ENCODE measurements at regions not wholly inside any gene's neighbourhood (a gene's known extent, or its start where the extent isn't known, plus 50 kb on each side); places are given as distances from the start of the nearest gene placed in this dataset.

- Histone ChIP-seq H3F3A (replicated peaks; ENCODE audit: insufficient read depth) (no peaks in the 10 kb centered on the region), H3K27ac (ENCODE audit: low read depth in 2 of 2, low read length in 1 of 2) (no peak overlapping the region), H3K4me2 (no peak overlapping the region), H3K9me2 (no peaks in the 10 kb centered on the region), H3K27me3 (ENCODE audit: insufficient read depth) (no peaks in the 10 kb centered on the region), H4K20me1 (ENCODE audit: insufficient read depth) (no peaks in the 10 kb centered on the region), H3K9ac (no peak overlapping the region), H2AFZ (ENCODE audit: low read depth) (no peak overlapping the region), H3K36me3 (replicated peaks in 1 of 2; ENCODE audit: control insufficient read depth in 1 of 2, insufficient read depth in 2 of 2, low read length in 1 of 2) (no peaks in the 10 kb centered on the region), H3K9me3 (no peaks in the 10 kb centered on the region), H3K79me2 (ENCODE audit: insufficient read depth) (no peaks in the 10 kb centered on the region), H3K4me1 (ENCODE audit: control insufficient read depth in 1 of 2, insufficient read depth in 2 of 2, low read depth in 1 of 2, low read length in 1 of 2) (no peaks in the 10 kb centered on the region; a peak in 1 of 4 replicates), H3K4me3 (ENCODE audit: low read depth in 2 of 2, low read length in 1 of 2) (no peak overlapping the region)
- POLR2A ChIA-PET = no interaction called here
- no peak for DNase-seq
- CTCF ChIA-PET = interaction anchor here (0.8 to 1.5 kb wide), 4 partner anchors 8 to 287 kb away, joined by 3 to 4 read pairs (median 3); no protein-coding TSS in a partner anchor
- TF ChIP-seq RFX5 (IDR thresholded peaks at IDR 0.05; ENCODE audit: low read length) = no peak
- TF ChIP-seq, protein P1, sequence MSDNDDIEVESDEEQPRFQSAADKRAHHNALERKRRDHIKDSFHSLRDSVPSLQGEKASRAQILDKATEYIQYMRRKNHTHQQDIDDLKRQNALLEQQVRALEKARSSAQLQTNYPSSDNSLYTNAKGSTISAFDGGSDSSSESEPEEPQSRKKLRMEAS (IDR thresholded peaks at IDR 0.05; ENCODE audit: low read depth) = no peak
- TF ChIP-seq, protein P2, sequence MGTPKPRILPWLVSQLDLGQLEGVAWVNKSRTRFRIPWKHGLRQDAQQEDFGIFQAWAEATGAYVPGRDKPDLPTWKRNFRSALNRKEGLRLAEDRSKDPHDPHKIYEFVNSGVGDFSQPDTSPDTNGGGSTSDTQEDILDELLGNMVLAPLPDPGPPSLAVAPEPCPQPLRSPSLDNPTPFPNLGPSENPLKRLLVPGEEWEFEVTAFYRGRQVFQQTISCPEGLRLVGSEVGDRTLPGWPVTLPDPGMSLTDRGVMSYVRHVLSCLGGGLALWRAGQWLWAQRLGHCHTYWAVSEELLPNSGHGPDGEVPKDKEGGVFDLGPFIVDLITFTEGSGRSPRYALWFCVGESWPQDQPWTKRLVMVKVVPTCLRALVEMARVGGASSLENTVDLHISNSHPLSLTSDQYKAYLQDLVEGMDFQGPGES (IDR thresholded peaks at IDR 0.05; ENCODE audit: low read depth, low read length) = no peak
- no peak for TF ChIP-seq GATA2 (CRISPR knock-in tag; IDR thresholded peaks at IDR 0.05)
- TF ChIP-seq CTCF (IDR thresholded peaks at IDR 0.05) = peak; percentile 36; the same call in 1 of the 2 replicates
- TF ChIP-seq REST (IDR thresholded peaks at IDR 0.05; ENCODE audit: low read depth, low read length) = no peak
- TF ChIP-seq NFIC (IDR thresholded peaks at IDR 0.05; ENCODE audit: borderline replicate concordance) = no peak
- no peak for TF ChIP-seq ELF1 (IDR thresholded peaks at IDR 0.05)
- 19% methylated on average over 4 of the region's 4 CpGs for WGBS (ENCODE audit: low lambda C conversion rate)
Measured at GRCh38 chr5:135750506-135750905, 84.0 kb upstream of the SLC25A48 start.

- Histone ChIP-seq H3K36me3 (replicated peaks in 1 of 2; ENCODE audit: control insufficient read depth in 1 of 2, insufficient read depth in 2 of 2, low read length in 1 of 2) (no peaks in the 10 kb centered on the region), H3K4me1 (ENCODE audit: control insufficient read depth in 1 of 2, insufficient read depth in 2 of 2, low read depth in 1 of 2, low read length in 1 of 2) (peaks cover 0 to 4% of the 10 kb centered on the region in 2 experiments; a peak in 1 of 4 replicates), H3K4me3 (ENCODE audit: low read depth in 2 of 2, low read length in 1 of 2) (no peak overlapping the region), H3K79me2 (ENCODE audit: insufficient read depth) (no peaks in the 10 kb centered on the region), H3K9me2 (no peaks in the 10 kb centered on the region), H4K20me1 (ENCODE audit: insufficient read depth) (no peaks in the 10 kb centered on the region), H3K27me3 (ENCODE audit: insufficient read depth) (no peaks in the 10 kb centered on the region), H3F3A (replicated peaks; ENCODE audit: insufficient read depth) (no peaks in the 10 kb centered on the region), H3K9ac (no peak overlapping the region), H3K27ac (ENCODE audit: low read depth in 2 of 2, low read length in 1 of 2) (no peak overlapping the region), H3K9me3 (no peaks in the 10 kb centered on the region), H2AFZ (ENCODE audit: low read depth) (no peak overlapping the region), H3K4me2 (no peak overlapping the region)
- ChIA-PET CTCF (no interaction called here), POLR2A (no interaction called here)
- DNase-seq = no peak
- TF ChIP-seq TCF12 (IDR thresholded peaks at IDR 0.05) (no peak), EP300 (IDR thresholded peaks at IDR 0.05; ENCODE audit: borderline replicate concordance in 1 of 2, low read depth in 1 of 2, low read length in 1 of 2) (no peak), GABPA (IDR thresholded peaks at IDR 0.05; ENCODE audit: low read depth) (no peak)
- TF ChIP-seq, protein P1 (IDR thresholded peaks at IDR 0.05; ENCODE audit: low read depth) = no peak
- TF ChIP-seq, protein P3, sequence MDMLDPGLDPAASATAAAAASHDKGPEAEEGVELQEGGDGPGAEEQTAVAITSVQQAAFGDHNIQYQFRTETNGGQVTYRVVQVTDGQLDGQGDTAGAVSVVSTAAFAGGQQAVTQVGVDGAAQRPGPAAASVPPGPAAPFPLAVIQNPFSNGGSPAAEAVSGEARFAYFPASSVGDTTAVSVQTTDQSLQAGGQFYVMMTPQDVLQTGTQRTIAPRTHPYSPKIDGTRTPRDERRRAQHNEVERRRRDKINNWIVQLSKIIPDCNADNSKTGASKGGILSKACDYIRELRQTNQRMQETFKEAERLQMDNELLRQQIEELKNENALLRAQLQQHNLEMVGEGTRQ (IDR thresholded peaks at IDR 0.05; ENCODE audit: borderline replicate concordance, low read depth, low read length) = no peak
- WGBS (ENCODE audit: low lambda C conversion rate) = 6% methylated on average over 2 of the region's 2 CpGs
Measured at GRCh38 chr5:135747824-135748223, 86.6 kb upstream of the SLC25A48 start.
